ENCODE measurements at regions not wholly inside any gene's neighbourhood (a gene's known extent, or its start where the extent isn't known, plus 50 kb on each side); places are given as distances from the start of the nearest gene placed in this dataset.

DNA sequence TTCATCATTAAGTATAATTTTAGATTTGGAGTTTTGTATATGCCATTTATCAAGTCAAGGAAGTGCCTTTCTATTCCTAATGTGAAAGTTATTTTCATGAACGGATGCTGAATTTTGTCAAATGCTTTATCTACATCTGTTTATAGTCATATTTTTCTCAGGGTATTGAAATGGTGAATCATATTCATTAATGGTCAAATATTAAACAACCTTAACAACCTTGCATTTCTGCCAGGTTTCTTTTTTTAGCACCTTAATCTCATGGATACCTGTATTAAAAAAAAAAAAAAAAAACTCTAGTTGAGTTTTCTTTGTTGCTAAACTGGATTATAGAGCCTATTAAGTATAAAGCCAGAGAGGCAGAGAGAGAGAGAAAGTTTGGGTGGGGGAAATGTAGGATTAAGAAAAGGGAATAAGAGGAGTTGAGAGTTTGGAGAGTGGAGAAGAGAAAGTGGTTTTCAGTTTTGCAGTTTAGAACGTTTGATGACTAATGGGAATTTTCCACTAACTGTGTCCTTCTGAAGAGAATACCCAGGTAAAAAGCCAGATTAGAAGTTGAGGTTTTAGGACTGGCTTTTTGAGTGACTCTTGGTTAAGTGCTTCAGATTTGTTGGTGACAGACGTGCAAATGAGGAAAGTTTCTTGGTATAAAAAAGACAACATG is 305.0 kb downstream of the HLX start:
- H3K27me3 ChIP-seq: no peaks in the 10 kb centered on the region
- no peak for ATAC-seq

DNA sequence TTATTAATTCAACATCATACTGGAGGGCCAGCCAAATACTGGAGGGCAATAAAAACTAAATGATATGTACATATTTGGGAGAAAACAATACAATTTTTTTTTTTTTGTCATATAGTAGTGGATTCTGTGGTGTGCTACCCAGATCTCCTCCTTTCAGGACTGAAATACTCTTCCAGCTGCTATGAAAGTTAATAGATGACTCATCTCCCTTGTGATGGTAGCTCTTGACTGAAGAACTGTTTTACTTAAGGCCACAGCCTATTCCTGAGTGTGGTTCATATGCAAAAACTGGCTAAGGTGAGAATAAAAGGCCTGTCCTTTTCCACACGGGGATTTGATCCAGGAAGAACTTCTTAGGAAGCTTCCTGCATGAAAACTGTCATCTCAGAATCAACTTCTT is 307.9 kb downstream of the HLX start:
- H3K36me3 ChIP-seq: no peaks in the 10 kb centered on the region
- H3K4me3 ChIP-seq: no peak overlapping the region
- H3K27me3 ChIP-seq: no peaks in the 10 kb centered on the region
- H3K4me1 ChIP-seq: peaks cover 0 to 13% of the 10 kb centered on the region in 2 donors
- H3K27ac ChIP-seq: no peak overlapping the region
- no peak for DNase-seq
- no peak for ATAC-seq
- no peaks in the 10 kb centered on the region for H3K9me3 ChIP-seq
- intact Hi-C loops (cut with DNase I): no loop called here
- TF ChIP-seq, protein P1, sequence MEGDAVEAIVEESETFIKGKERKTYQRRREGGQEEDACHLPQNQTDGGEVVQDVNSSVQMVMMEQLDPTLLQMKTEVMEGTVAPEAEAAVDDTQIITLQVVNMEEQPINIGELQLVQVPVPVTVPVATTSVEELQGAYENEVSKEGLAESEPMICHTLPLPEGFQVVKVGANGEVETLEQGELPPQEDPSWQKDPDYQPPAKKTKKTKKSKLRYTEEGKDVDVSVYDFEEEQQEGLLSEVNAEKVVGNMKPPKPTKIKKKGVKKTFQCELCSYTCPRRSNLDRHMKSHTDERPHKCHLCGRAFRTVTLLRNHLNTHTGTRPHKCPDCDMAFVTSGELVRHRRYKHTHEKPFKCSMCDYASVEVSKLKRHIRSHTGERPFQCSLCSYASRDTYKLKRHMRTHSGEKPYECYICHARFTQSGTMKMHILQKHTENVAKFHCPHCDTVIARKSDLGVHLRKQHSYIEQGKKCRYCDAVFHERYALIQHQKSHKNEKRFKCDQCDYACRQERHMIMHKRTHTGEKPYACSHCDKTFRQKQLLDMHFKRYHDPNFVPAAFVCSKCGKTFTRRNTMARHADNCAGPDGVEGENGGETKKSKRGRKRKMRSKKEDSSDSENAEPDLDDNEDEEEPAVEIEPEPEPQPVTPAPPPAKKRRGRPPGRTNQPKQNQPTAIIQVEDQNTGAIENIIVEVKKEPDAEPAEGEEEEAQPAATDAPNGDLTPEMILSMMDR (IDR thresholded peaks at IDR 0.05): no peak

More for the DNA sequence above, 305.0 kb downstream of the HLX start:
- Histone ChIP-seq H3K4me3 (no peak overlapping the region), H3K27ac (no peak overlapping the region), H3K4me1 (peaks cover 0 to 13% of the 10 kb centered on the region in 2 donors), H3K36me3 (no peaks in the 10 kb centered on the region), H3K9me3 (no peaks in the 10 kb centered on the region)
- TF ChIP-seq, protein P1 (IDR thresholded peaks at IDR 0.05): no peak
- intact Hi-C loops (cut with DNase I): no loop called here
- DNase-seq: no peak

DNA sequence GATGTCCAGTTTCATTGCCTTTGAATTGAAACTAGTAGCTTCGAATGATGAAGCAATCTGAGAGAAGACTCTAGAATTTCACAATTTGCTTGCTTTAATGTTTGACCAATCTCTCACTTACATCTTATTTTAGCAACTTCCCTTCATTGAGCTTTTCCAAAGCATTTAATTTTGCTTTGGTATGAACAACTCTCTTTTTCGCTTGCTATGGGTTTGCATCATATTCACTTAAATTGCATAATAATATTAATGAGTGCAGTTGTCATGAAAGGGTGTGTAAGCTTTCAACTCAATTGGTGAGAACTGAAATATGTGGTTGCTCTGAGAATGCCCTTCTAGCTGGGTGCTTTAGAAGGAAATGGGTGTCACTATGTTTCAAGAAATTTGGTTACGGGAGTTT is 309.2 kb downstream of the HLX start:
- no peaks in the 10 kb centered on the region for H3K27me3 ChIP-seq
- intact Hi-C loops (cut with DNase I): no loop called here
- no peak for DNase-seq
- H3K27ac ChIP-seq: no peak overlapping the region
- H3K9me3 ChIP-seq: no peaks in the 10 kb centered on the region
- no peaks in the 10 kb centered on the region for H3K36me3 ChIP-seq
- ATAC-seq: peak; percentile 30
- H3K4me3 ChIP-seq: no peak overlapping the region
- H3K4me1 ChIP-seq: peaks cover 0 to 9% of the 10 kb centered on the region in 2 donors
- TF ChIP-seq, protein P1 (IDR thresholded peaks at IDR 0.05): no peak

DNA sequence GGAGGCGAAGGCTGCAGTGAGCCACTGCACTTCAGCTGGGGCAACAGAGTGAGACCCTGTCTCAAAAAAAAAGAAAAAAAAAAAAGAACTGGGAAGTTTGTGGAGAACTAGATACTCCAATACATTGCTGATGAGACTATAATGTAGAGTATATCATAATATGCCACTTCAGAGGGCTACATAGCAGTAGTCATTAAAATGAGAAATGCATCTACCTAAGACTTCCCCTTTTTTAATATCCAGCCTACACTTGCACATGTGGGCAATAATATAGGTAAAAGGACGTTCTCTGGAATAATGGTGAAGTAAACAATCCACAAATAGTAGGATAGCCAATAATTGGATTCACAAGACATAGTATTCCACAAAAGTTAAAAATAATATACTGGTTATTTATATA is 311.0 kb downstream of the HLX start:
- Histone ChIP-seq H3K4me1 (peaks cover 0 to 9% of the 10 kb centered on the region in 2 donors), H3K36me3 (no peaks in the 10 kb centered on the region), H3K9me3 (no peaks in the 10 kb centered on the region), H3K4me3 (no peak overlapping the region), H3K27me3 (no peaks in the 10 kb centered on the region), H3K27ac (no peak overlapping the region)
- TF ChIP-seq, protein P1 (IDR thresholded peaks at IDR 0.05): no peak
- intact Hi-C loops (cut with DNase I): no loop called here
- no peak for ATAC-seq
- DNase-seq: no peak

DNA sequence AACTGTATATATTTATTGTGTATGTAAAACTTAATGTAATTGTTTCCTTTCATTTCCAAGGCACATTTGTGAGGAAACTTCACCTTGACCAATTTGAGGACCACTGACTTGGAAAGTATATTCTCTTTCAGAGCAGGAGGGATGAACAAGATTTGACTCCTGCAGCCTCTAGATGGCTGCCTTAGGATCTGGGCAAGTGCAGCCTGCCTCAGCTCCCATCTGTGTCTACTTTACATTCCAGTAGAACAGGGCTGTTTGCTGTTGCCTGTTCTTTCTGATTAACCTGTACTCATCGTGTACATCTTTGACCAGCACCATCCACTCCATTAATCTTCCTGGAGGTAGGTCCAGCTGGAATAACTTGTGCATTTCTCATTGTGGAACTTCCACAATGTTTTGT is 312.8 kb downstream of the HLX start:
- Histone ChIP-seq H3K9me3 (peaks cover 0 to 5% of the 10 kb centered on the region in 2 donors), H3K36me3 (no peaks in the 10 kb centered on the region), H3K4me3 (no peak overlapping the region), H3K4me1 (peaks cover 0 to 9% of the 10 kb centered on the region in 2 donors), H3K27ac (no peak overlapping the region), H3K27me3 (no peaks in the 10 kb centered on the region)
- TF ChIP-seq, protein P1 (IDR thresholded peaks at IDR 0.05): no peak
- ATAC-seq (no peak), DNase-seq (no peak)
- intact Hi-C loops (cut with DNase I): no loop called here

Data from left lung (tissue), 4 donors.